ENCODE measurements at regions not wholly inside any gene's neighbourhood (a gene's known extent, or its start where the extent isn't known, plus 50 kb on each side); places are given as distances from the start of the nearest gene placed in this dataset.

- Mint-ChIP-seq H3K27me3 (ENCODE audit: insufficient read depth, unreplicated experiment) (peaks cover 37% of the 10 kb centered on the region), H3K36me3 (ENCODE audit: insufficient read depth, unreplicated experiment) (no peaks in the 10 kb centered on the region), H3K4me3 (ENCODE audit: unreplicated experiment) (no peak overlapping the region), H3K4me1 (ENCODE audit: insufficient read depth, unreplicated experiment) (no peaks in the 10 kb centered on the region), H3K27ac (ENCODE audit: low read depth, unreplicated experiment) (no peak overlapping the region), H3K9me3 (ENCODE audit: unreplicated experiment) (peaks cover 6% of the 10 kb centered on the region)
- POLR2A ChIA-PET, result interaction anchor here (0.7 kb wide), 1 partner anchor 49 kb away, joined by 3 read pairs; no protein-coding TSS in a partner anchor
- no peak for DNase-seq (ENCODE audit: unreplicated experiment)
- CTCF ChIA-PET, result interaction anchor here (0.6 kb wide), 1 partner anchor 85 kb away, joined by 3 read pairs; no protein-coding TSS in a partner anchor
- intact Hi-C loops (cut with micrococcal nuclease), result no loop called here
- TF ChIP-seq CTCF (IDR thresholded peaks at IDR 0.05; ENCODE audit: unreplicated experiment), result no peak
- BruUV-seq (replicated peaks), result no TSS peak
Measured at GRCh38 chr12:124099661-124100060, 126.6 kb downstream of the ZNF664 start.

GRCh38 chr12:124100572-124101178 lies 127.7 kb downstream of the ZNF664 start:
- H3K4me3 Mint-ChIP-seq (ENCODE audit: unreplicated experiment), result no peak overlapping the region
- peaks cover 6% of the 10 kb centered on the region for H3K9me3 Mint-ChIP-seq (ENCODE audit: unreplicated experiment)
- intact Hi-C loops (cut with micrococcal nuclease), result no loop called here
- no TSS peak for BruUV-seq (replicated peaks)
- H3K27ac Mint-ChIP-seq (ENCODE audit: low read depth, unreplicated experiment), result no peak overlapping the region
- H3K27me3 Mint-ChIP-seq (ENCODE audit: insufficient read depth, unreplicated experiment), result peaks cover 37% of the 10 kb centered on the region
- TF ChIP-seq CTCF (IDR thresholded peaks at IDR 0.05; ENCODE audit: unreplicated experiment), result no peak
- ChIA-PET POLR2A (no interaction called here), CTCF (no interaction called here)
- DNase-seq (ENCODE audit: unreplicated experiment), result no peak
- no peaks in the 10 kb centered on the region for H3K4me1 Mint-ChIP-seq (ENCODE audit: insufficient read depth, unreplicated experiment)
- H3K36me3 Mint-ChIP-seq (ENCODE audit: insufficient read depth, unreplicated experiment), result no peaks in the 10 kb centered on the region

- ChIA-PET CTCF (interaction anchor here (0.6 to 1.2 kb wide), 2 partner anchors 10 to 457 kb away, joined by 3 read pairs; no protein-coding TSS in a partner anchor), POLR2A (no interaction called here)
- H3K27ac Mint-ChIP-seq (ENCODE audit: low read depth, unreplicated experiment), result no peak overlapping the region
- no peak overlapping the region for H3K4me3 Mint-ChIP-seq (ENCODE audit: unreplicated experiment)
- H3K27me3 Mint-ChIP-seq (ENCODE audit: insufficient read depth, unreplicated experiment), result no peaks in the 10 kb centered on the region
- H3K4me1 Mint-ChIP-seq (ENCODE audit: insufficient read depth, unreplicated experiment), result no peaks in the 10 kb centered on the region
- peaks cover 19% of the 10 kb centered on the region for H3K9me3 Mint-ChIP-seq (ENCODE audit: unreplicated experiment)
- no peak for TF ChIP-seq CTCF (IDR thresholded peaks at IDR 0.05; ENCODE audit: unreplicated experiment)
- no TSS peak for BruUV-seq (replicated peaks)
- intact Hi-C loops (cut with micrococcal nuclease), result no loop called here
- no peaks in the 10 kb centered on the region for H3K36me3 Mint-ChIP-seq (ENCODE audit: insufficient read depth, unreplicated experiment)
- DNase-seq (ENCODE audit: unreplicated experiment), result no peak
Measured at GRCh38 chr12:124105546-124105945, 132.5 kb downstream of the ZNF664 start.

GRCh38 chr12:124107351-124107750 lies 134.3 kb downstream of the ZNF664 start:
- Mint-ChIP-seq H3K4me3 (ENCODE audit: unreplicated experiment) (no peak overlapping the region), H3K27ac (ENCODE audit: low read depth, unreplicated experiment) (no peak overlapping the region), H3K9me3 (ENCODE audit: unreplicated experiment) (peaks cover 14% of the 10 kb centered on the region), H3K4me1 (ENCODE audit: insufficient read depth, unreplicated experiment) (no peaks in the 10 kb centered on the region), H3K27me3 (ENCODE audit: insufficient read depth, unreplicated experiment) (no peaks in the 10 kb centered on the region), H3K36me3 (ENCODE audit: insufficient read depth, unreplicated experiment) (no peaks in the 10 kb centered on the region)
- no TSS peak for BruUV-seq (replicated peaks)
- no peak for TF ChIP-seq CTCF (IDR thresholded peaks at IDR 0.05; ENCODE audit: unreplicated experiment)
- ChIA-PET POLR2A (no interaction called here), CTCF (interaction anchor here (1.5 kb wide), 1 partner anchor 123 kb away, joined by 4 read pairs; no protein-coding TSS in a partner anchor)
- DNase-seq (ENCODE audit: unreplicated experiment), result no peak
- intact Hi-C loops (cut with micrococcal nuclease), result no loop called here

Data from MCF 10A (cell line).